Trophoblast cell (in vitro differentiated cells and primary cell): ENCODE measurements at regions not wholly inside any gene's neighbourhood (a gene's known extent, or its start where the extent isn't known, plus 50 kb on each side); places are given as distances from the start of the nearest gene placed in this dataset.
A peak's percentile ranks its signal among the peaks of the same experiment; 100 is the strongest.

Source experiments
- DNase-seq, 2 donors: peaks; one replicate each; pipeline ENCODE4 v3.0.0-alpha.2; 2016
- H2AFZ ChIP-seq: 2 replicates; pipeline ENCODE4 v1.6.1; 2013; ENCODE audit warnings: low read length, moderate library complexity, mild to moderate bottlenecking; ENCODE audit not compliant: insufficient read depth, poor library complexity
- H2AK5ac ChIP-seq: 2 replicates; pipeline ENCODE4 v1.6.1; 2013; ENCODE audit warnings: mild to moderate bottlenecking, low read length
- H2BK120ac ChIP-seq: 2 replicates; pipeline ENCODE4 v1.6.1; 2013; ENCODE audit warnings: low read length, mild to moderate bottlenecking, moderate library complexity; ENCODE audit not compliant: insufficient read depth, poor library complexity
- H2BK12ac ChIP-seq: 2 replicates; pipeline ENCODE4 v1.6.1; 2013; ENCODE audit warnings: mild to moderate bottlenecking, low read length, moderate library complexity
- H2BK5ac ChIP-seq: 2 replicates; pipeline ENCODE4 v1.6.1; 2013; ENCODE audit warnings: low read length, low read depth, moderate library complexity, mild to moderate bottlenecking; ENCODE audit not compliant: poor library complexity
- H3K14ac ChIP-seq: 2 replicates; pipeline ENCODE4 v1.6.1; 2013; ENCODE audit warnings: mild to moderate bottlenecking, low read length
- H3K18ac ChIP-seq: 2 replicates; pipeline ENCODE4 v1.6.1; 2013; ENCODE audit warnings: mild to moderate bottlenecking, low read length
- H3K23ac ChIP-seq: 2 replicates; pipeline ENCODE4 v1.6.1; 2013; ENCODE audit warnings: low read length
- H3K27ac ChIP-seq: 2 replicates; pipeline ENCODE4 v1.5.1; 2013; ENCODE audit warnings: low read depth, mild to moderate bottlenecking, inconsistent platforms, low read length, moderate library complexity
- H3K27me3 ChIP-seq: 2 replicates; pipeline ENCODE4 v1.6.1; 2013; ENCODE audit warnings: inconsistent platforms, mild to moderate bottlenecking, low read length, moderate library complexity; ENCODE audit not compliant: insufficient read depth
- H3K36me3 ChIP-seq, 2 experiments: 1 replicate in 1 of 2; 2 replicates in 1 of 2; pipeline ENCODE4 v1.6.1; 2013; ENCODE audit warnings: low read length in 2 of 2, mild to moderate bottlenecking in 2 of 2, moderate library complexity in 1 of 2; ENCODE audit not compliant: insufficient read depth in 2 of 2, control insufficient read depth in 1 of 2
- H3K4ac ChIP-seq: 2 replicates; pipeline ENCODE4 v1.6.1; 2013; ENCODE audit warnings: low read depth, mild to moderate bottlenecking, low read length, moderate library complexity
- H3K4me1 ChIP-seq, 2 experiments: 1 replicate in 1 of 2; 2 replicates in 1 of 2; pipeline ENCODE4 v1.6.1; 2013; ENCODE audit warnings: low read length in 2 of 2, mild to moderate bottlenecking in 2 of 2, moderate library complexity in 1 of 2; ENCODE audit not compliant: insufficient read depth in 2 of 2, control insufficient read depth in 1 of 2
- H3K4me2 ChIP-seq: 2 replicates; pipeline ENCODE4 v1.6.1; 2013; ENCODE audit warnings: inconsistent platforms, mild to moderate bottlenecking, low read length, moderate library complexity
- H3K4me3 ChIP-seq: 2 replicates; pipeline ENCODE4 v1.5.1; 2013; ENCODE audit warnings: mild to moderate bottlenecking, low read depth, low read length, inconsistent platforms
- H3K79me1 ChIP-seq: one replicate; pipeline ENCODE4 v1.6.1; 2013; ENCODE audit warnings: low read length
- H3K79me2 ChIP-seq: 2 replicates; pipeline ENCODE4 v1.6.1; 2013; ENCODE audit warnings: low read length, mild to moderate bottlenecking; ENCODE audit not compliant: control insufficient read depth, insufficient read depth, poor library complexity
- H3K9ac ChIP-seq: 2 replicates; pipeline ENCODE4 v1.6.1; 2013; ENCODE audit warnings: mild to moderate bottlenecking, low read length
- H3K9me3 ChIP-seq: 2 replicates; pipeline ENCODE4 v1.6.1; 2013; ENCODE audit warnings: low read depth, mild to moderate bottlenecking, control low read depth, inconsistent platforms, low read length; ENCODE audit not compliant: insufficient read depth
- H4K12ac ChIP-seq: 2 replicates; pipeline ENCODE4 v1.6.1; 2013; ENCODE audit warnings: low read depth, mild to moderate bottlenecking, low read length, moderate library complexity
- H4K8ac ChIP-seq: 2 replicates; pipeline ENCODE4 v1.6.1; 2013; ENCODE audit warnings: low read depth, mild to moderate bottlenecking, low read length, moderate library complexity
- H4K91ac ChIP-seq: one replicate; pipeline ENCODE4 v1.6.1; 2013; ENCODE audit warnings: low read depth, mild to moderate bottlenecking, low read length, moderate library complexity
- whole genome bisulfite sequencing: extraction: QIAGEN DNeasy Blood & Tissue Kit; methylation state at CpG from one replicate; pipeline ENCODE4 v1.1.7; 2013; ENCODE audit warnings: missing lambda C conversion rate; ENCODE audit not compliant: insufficient read length, insufficient coverage; ENCODE audit errors: extremely low coverage; 5-methylcytosine and 5-hydroxymethylcytosine counted together

DNA sequence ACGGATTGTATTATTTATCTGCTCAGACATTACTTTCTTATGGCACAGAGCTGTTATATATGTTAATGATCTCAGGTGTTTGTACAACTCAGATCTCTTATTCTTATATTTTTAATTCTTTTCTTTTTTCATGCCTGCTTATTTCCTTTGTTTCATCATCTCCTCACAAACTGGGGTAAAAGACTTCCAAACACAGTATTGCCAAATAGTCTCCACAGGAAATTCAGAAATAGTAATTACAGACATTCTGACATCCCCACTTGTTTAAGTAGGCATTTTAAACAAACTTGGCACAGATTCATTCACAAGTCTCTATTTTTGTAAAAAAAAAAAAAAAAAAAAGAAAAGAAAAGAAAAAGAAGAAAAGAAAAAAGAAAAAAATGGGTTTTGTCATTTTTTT lies 129.7 kb upstream of the USP38 start:
- Histone ChIP-seq H3K4ac (no peak overlapping the region), H3K14ac (no peak overlapping the region), H3K4me1 (no peaks in the 10 kb centered on the region), H2BK5ac (no peak overlapping the region), H4K8ac (no peak overlapping the region), H3K9me3 (no peaks in the 10 kb centered on the region), H3K4me3 (no peak overlapping the region), H3K23ac (no peak overlapping the region), H2AFZ (no peak overlapping the region), H3K4me2 (no peak overlapping the region), H2BK120ac (no peak overlapping the region), H4K91ac (no peak overlapping the region), H3K9ac (no peak overlapping the region), H3K79me2 (no peaks in the 10 kb centered on the region), H3K27ac (no peak overlapping the region), H3K27me3 (no peaks in the 10 kb centered on the region), H4K12ac (no peak overlapping the region), H2AK5ac (no peak overlapping the region), H3K18ac (no peak overlapping the region), H3K36me3 (no peaks in the 10 kb centered on the region), H2BK12ac (no peak overlapping the region), H3K79me1 (no peaks in the 10 kb centered on the region)
- no peak for DNase-seq
- WGBS: no CpG with 5 or more reads among the region's 1 CpG

DNA sequence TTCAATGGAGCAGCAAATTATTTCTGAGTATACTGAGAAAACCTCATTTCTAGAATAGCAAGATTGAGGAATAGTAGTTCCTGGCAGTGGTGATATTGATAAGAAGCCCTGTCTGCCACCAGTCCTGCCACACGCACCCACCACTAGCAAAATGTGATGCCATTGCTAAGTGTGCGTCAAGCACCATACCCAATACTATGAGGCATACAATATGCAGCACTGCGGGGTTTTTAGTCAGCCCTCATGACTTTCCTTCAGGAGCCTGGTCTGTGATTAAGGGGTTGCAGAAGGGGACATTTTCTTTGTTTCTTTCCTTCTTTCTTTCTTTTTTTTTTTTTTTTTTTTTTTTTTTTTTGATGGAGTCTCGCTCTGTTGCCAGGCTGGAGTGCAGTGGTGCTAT lies 128.7 kb upstream of the USP38 start:
- H4K12ac ChIP-seq: no peak overlapping the region
- H3K27ac ChIP-seq: no peak overlapping the region
- no peak overlapping the region for H2BK12ac ChIP-seq
- no peak overlapping the region for H2AFZ ChIP-seq
- H3K9me3 ChIP-seq: no peaks in the 10 kb centered on the region
- H3K79me1 ChIP-seq: no peaks in the 10 kb centered on the region
- no peaks in the 10 kb centered on the region for H3K36me3 ChIP-seq
- no peak overlapping the region for H2AK5ac ChIP-seq
- H3K18ac ChIP-seq: no peak overlapping the region
- H4K91ac ChIP-seq: no peak overlapping the region
- H3K27me3 ChIP-seq: no peaks in the 10 kb centered on the region
- H4K8ac ChIP-seq: no peak overlapping the region
- no peaks in the 10 kb centered on the region for H3K79me2 ChIP-seq
- no peaks in the 10 kb centered on the region for H3K4me1 ChIP-seq
- H2BK5ac ChIP-seq: no peak overlapping the region
- H3K4ac ChIP-seq: no peak overlapping the region
- no CpG with 5 or more reads among the region's 4 CpGs for WGBS
- no peak overlapping the region for H3K14ac ChIP-seq
- H3K23ac ChIP-seq: no peak overlapping the region
- H2BK120ac ChIP-seq: no peak overlapping the region
- DNase-seq: no peak
- no peak overlapping the region for H3K9ac ChIP-seq
- no peak overlapping the region for H3K4me2 ChIP-seq
- no peak overlapping the region for H3K4me3 ChIP-seq

GRCh38 chr4:143071351-143071750 lies 113.4 kb upstream of the USP38 start:
- H3K27me3 ChIP-seq: no peaks in the 10 kb centered on the region
- H4K8ac ChIP-seq: no peak overlapping the region
- H3K79me2 ChIP-seq: no peaks in the 10 kb centered on the region
- H3K18ac ChIP-seq: no peak overlapping the region
- H2AK5ac ChIP-seq: no peak overlapping the region
- no peak overlapping the region for H4K91ac ChIP-seq
- peak; percentile 39 to 59 for DNase-seq
- H3K4me3 ChIP-seq: no peak overlapping the region
- no peak overlapping the region for H3K4ac ChIP-seq
- H3K9ac ChIP-seq: no peak overlapping the region
- no peak overlapping the region for H2BK120ac ChIP-seq
- no peak overlapping the region for H2BK5ac ChIP-seq
- H3K79me1 ChIP-seq: no peaks in the 10 kb centered on the region
- H2AFZ ChIP-seq: no peak overlapping the region
- no peak overlapping the region for H3K4me2 ChIP-seq
- H3K9me3 ChIP-seq: no peaks in the 10 kb centered on the region
- H3K27ac ChIP-seq: no peak overlapping the region
- no peaks in the 10 kb centered on the region for H3K36me3 ChIP-seq
- no CpG with 5 or more reads among the region's 4 CpGs for WGBS
- H3K14ac ChIP-seq: no peak overlapping the region
- peaks cover 5 to 8% of the 10 kb centered on the region in 2 experiments for H3K4me1 ChIP-seq
- H2BK12ac ChIP-seq: no peak overlapping the region
- no peak overlapping the region for H4K12ac ChIP-seq
- H3K23ac ChIP-seq: no peak overlapping the region

GRCh38 chr4:143076723-143077122 lies 108.0 kb upstream of the USP38 start:
- Histone ChIP-seq H2AK5ac (no peak overlapping the region), H3K27ac (no peak overlapping the region), H3K4ac (no peak overlapping the region), H3K4me1 (no peaks in the 10 kb centered on the region), H3K18ac (no peak overlapping the region), H4K8ac (no peak overlapping the region), H2AFZ (no peak overlapping the region), H3K14ac (no peak overlapping the region), H3K9ac (no peak overlapping the region), H2BK5ac (no peak overlapping the region), H3K27me3 (no peaks in the 10 kb centered on the region), H2BK120ac (no peak overlapping the region), H3K23ac (no peak overlapping the region), H2BK12ac (no peak overlapping the region), H3K36me3 (no peaks in the 10 kb centered on the region), H3K4me3 (no peak overlapping the region), H3K9me3 (no peaks in the 10 kb centered on the region), H3K4me2 (no peak overlapping the region), H4K91ac (no peak overlapping the region), H3K79me2 (no peaks in the 10 kb centered on the region), H3K79me1 (no peaks in the 10 kb centered on the region), H4K12ac (no peak overlapping the region)
- DNase-seq: no peak
- no CpG with 5 or more reads among the region's 4 CpGs for WGBS
